ENCODE measurements at regions not wholly inside any gene's neighbourhood (a gene's known extent, or its start where the extent isn't known, plus 50 kb on each side); places are given as distances from the start of the nearest gene placed in this dataset.

- DNase-seq (ENCODE audit: low spot score in 2 of 2), result no peak
- 78% methylated on average over 2 of the region's 2 CpGs for WGBS
- Histone ChIP-seq H3K36me3 (no peaks in the 10 kb centered on the region), H3K27ac (no peak overlapping the region), H3K27me3 (no peaks in the 10 kb centered on the region), H3K9me3 (no peaks in the 10 kb centered on the region), H3K4me3 (no peak overlapping the region), H3K4me1 (no peaks in the 10 kb centered on the region)
- TF ChIP-seq POLR2A (IDR thresholded peaks at IDR 0.05) (no peak), POLR2AphosphoS5 (IDR thresholded peaks at IDR 0.05) (no peak), CTCF (IDR thresholded peaks at IDR 0.05) (peak in 1 of 2 donors; percentile 27)
Measured at GRCh38 chr17:71959154-71959553, 161.7 kb upstream of the SOX9 start.

- H3K27me3 ChIP-seq, result no peaks in the 10 kb centered on the region
- TF ChIP-seq POLR2A (IDR thresholded peaks at IDR 0.05) (no peak), POLR2AphosphoS5 (IDR thresholded peaks at IDR 0.05) (no peak), EP300 (IDR thresholded peaks at IDR 0.05) (no peak), CTCF (IDR thresholded peaks at IDR 0.05) (no peak)
- peaks cover 10% of the 10 kb centered on the region for H3K4me1 ChIP-seq
- no peak overlapping the region for H3K27ac ChIP-seq
- H3K36me3 ChIP-seq, result no peaks in the 10 kb centered on the region
- no peaks in the 10 kb centered on the region for H3K9me3 ChIP-seq
- no peak overlapping the region for H3K4me3 ChIP-seq
- DNase-seq (ENCODE audit: low spot score in 2 of 2), result no peak
Measured at GRCh38 chr17:71963351-71963750, 157.5 kb upstream of the SOX9 start.

GRCh38 chr17:71963791-71964190 is 157.0 kb upstream of the SOX9 start:
- no peaks in the 10 kb centered on the region for H3K9me3 ChIP-seq
- no peaks in the 10 kb centered on the region for H3K27me3 ChIP-seq
- no peak overlapping the region for H3K27ac ChIP-seq
- no peaks in the 10 kb centered on the region for H3K36me3 ChIP-seq
- no peak for DNase-seq (ENCODE audit: low spot score in 2 of 2)
- H3K4me1 ChIP-seq, result peaks cover 10% of the 10 kb centered on the region
- WGBS, result 84% methylated on average over 4 of the region's 4 CpGs
- no peak overlapping the region for H3K4me3 ChIP-seq
- TF ChIP-seq POLR2AphosphoS5 (IDR thresholded peaks at IDR 0.05), result no peak
- TF ChIP-seq EP300 (IDR thresholded peaks at IDR 0.05), result no peak
- no peak for TF ChIP-seq POLR2A (IDR thresholded peaks at IDR 0.05)
- no peak for TF ChIP-seq CTCF (IDR thresholded peaks at IDR 0.05)

GRCh38 chr17:71964559-71964958 is 156.3 kb upstream of the SOX9 start:
- WGBS, result 66% methylated on average over 2 of the region's 2 CpGs
- Histone ChIP-seq H3K4me1 (peaks cover 10% of the 10 kb centered on the region), H3K27ac (no peak overlapping the region), H3K9me3 (no peaks in the 10 kb centered on the region), H3K4me3 (no peak overlapping the region), H3K36me3 (no peaks in the 10 kb centered on the region), H3K27me3 (no peaks in the 10 kb centered on the region)
- TF ChIP-seq POLR2A (IDR thresholded peaks at IDR 0.05) (no peak), CTCF (IDR thresholded peaks at IDR 0.05) (no peak)
- no peak for DNase-seq (ENCODE audit: low spot score in 2 of 2)

GRCh38 chr17:71966055-71966454 is 154.8 kb upstream of the SOX9 start:
- WGBS, result 68% methylated on average over 6 of the region's 6 CpGs
- no peak for TF ChIP-seq POLR2A (IDR thresholded peaks at IDR 0.05)
- TF ChIP-seq POLR2AphosphoS5 (IDR thresholded peaks at IDR 0.05), result no peak
- TF ChIP-seq EP300 (IDR thresholded peaks at IDR 0.05), result no peak
- peak overlapping the region; percentile 59 for H3K27ac ChIP-seq
- no peak overlapping the region for H3K4me3 ChIP-seq
- H3K27me3 ChIP-seq, result no peaks in the 10 kb centered on the region
- H3K9me3 ChIP-seq, result no peaks in the 10 kb centered on the region
- no peaks in the 10 kb centered on the region for H3K36me3 ChIP-seq
- DNase-seq (ENCODE audit: low spot score in 2 of 2), result no peak
- peaks cover 10% of the 10 kb centered on the region for H3K4me1 ChIP-seq
